ENCODE measurements at regions not wholly inside any gene's neighbourhood (a gene's known extent, or its start where the extent isn't known, plus 50 kb on each side); places are given as distances from the start of the nearest gene placed in this dataset.

GRCh38 chr10:60728056-60728455, 50.2 kb upstream of the CDK1 start:
- no peak overlapping the region for H3K9ac ChIP-seq (ENCODE audit: low read depth, low read length, poor library complexity, severe bottlenecking)
- no peaks in the 10 kb centered on the region for H3K27me3 ChIP-seq (ENCODE audit: insufficient read depth, low read length, poor library complexity, severe bottlenecking)
- H3K4me1 ChIP-seq (ENCODE audit: insufficient read depth, low read length, poor library complexity, severe bottlenecking): no peaks in the 10 kb centered on the region
- no peaks in the 10 kb centered on the region for H3K79me2 ChIP-seq (ENCODE audit: insufficient read depth, low read length)
- H3K36me3 ChIP-seq (ENCODE audit: insufficient read depth, low read length): no peaks in the 10 kb centered on the region
- TF ChIP-seq EZH2phosphoT487 (IDR thresholded peaks at IDR 0.05; ENCODE audit: borderline replicate concordance): no peak
- TF ChIP-seq, protein P1, sequence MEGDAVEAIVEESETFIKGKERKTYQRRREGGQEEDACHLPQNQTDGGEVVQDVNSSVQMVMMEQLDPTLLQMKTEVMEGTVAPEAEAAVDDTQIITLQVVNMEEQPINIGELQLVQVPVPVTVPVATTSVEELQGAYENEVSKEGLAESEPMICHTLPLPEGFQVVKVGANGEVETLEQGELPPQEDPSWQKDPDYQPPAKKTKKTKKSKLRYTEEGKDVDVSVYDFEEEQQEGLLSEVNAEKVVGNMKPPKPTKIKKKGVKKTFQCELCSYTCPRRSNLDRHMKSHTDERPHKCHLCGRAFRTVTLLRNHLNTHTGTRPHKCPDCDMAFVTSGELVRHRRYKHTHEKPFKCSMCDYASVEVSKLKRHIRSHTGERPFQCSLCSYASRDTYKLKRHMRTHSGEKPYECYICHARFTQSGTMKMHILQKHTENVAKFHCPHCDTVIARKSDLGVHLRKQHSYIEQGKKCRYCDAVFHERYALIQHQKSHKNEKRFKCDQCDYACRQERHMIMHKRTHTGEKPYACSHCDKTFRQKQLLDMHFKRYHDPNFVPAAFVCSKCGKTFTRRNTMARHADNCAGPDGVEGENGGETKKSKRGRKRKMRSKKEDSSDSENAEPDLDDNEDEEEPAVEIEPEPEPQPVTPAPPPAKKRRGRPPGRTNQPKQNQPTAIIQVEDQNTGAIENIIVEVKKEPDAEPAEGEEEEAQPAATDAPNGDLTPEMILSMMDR (conservative IDR thresholded peaks at IDR 0.05; ENCODE audit: low read length): no peak
- no peaks in the 10 kb centered on the region for H3K9me2 ChIP-seq (replicated peaks; ENCODE audit: low read depth, low read length)
- H2AFZ ChIP-seq (ENCODE audit: low read length): no peak overlapping the region
- no peaks in the 10 kb centered on the region for H4K20me1 ChIP-seq (ENCODE audit: insufficient read depth, low read length, poor library complexity, severe bottlenecking)
- no peak overlapping the region for H3K4me2 ChIP-seq (ENCODE audit: low read depth, low read length, poor library complexity, severe bottlenecking)
- H3K4me3 ChIP-seq (ENCODE audit: low read length, poor library complexity, severe bottlenecking): no peak overlapping the region
- no peaks in the 10 kb centered on the region for H3F3A ChIP-seq (ENCODE audit: low read depth)
- no peaks in the 10 kb centered on the region for H3K9me3 ChIP-seq (ENCODE audit: insufficient read depth, low read depth, low read length)

GRCh38 chr10:60726257-60726656, 52.0 kb upstream of the CDK1 start:
- Histone ChIP-seq H3K27me3 (ENCODE audit: insufficient read depth, low read length, poor library complexity, severe bottlenecking) (no peaks in the 10 kb centered on the region), H3F3A (ENCODE audit: low read depth) (no peaks in the 10 kb centered on the region), H3K9ac (ENCODE audit: low read depth, low read length, poor library complexity, severe bottlenecking) (no peak overlapping the region), H3K79me2 (ENCODE audit: insufficient read depth, low read length) (no peaks in the 10 kb centered on the region), H3K9me2 (replicated peaks; ENCODE audit: low read depth, low read length) (no peaks in the 10 kb centered on the region), H3K9me3 (ENCODE audit: insufficient read depth, low read depth, low read length) (no peaks in the 10 kb centered on the region), H3K4me1 (ENCODE audit: insufficient read depth, low read length, poor library complexity, severe bottlenecking) (no peaks in the 10 kb centered on the region), H2AFZ (ENCODE audit: low read length) (no peak overlapping the region), H3K4me3 (ENCODE audit: low read length, poor library complexity, severe bottlenecking) (no peak overlapping the region), H4K20me1 (ENCODE audit: insufficient read depth, low read length, poor library complexity, severe bottlenecking) (no peaks in the 10 kb centered on the region), H3K4me2 (ENCODE audit: low read depth, low read length, poor library complexity, severe bottlenecking) (no peak overlapping the region), H3K36me3 (ENCODE audit: insufficient read depth, low read length) (no peaks in the 10 kb centered on the region)
- TF ChIP-seq, protein P1 (conservative IDR thresholded peaks at IDR 0.05; ENCODE audit: low read length): no peak
- no peak for TF ChIP-seq EZH2phosphoT487 (IDR thresholded peaks at IDR 0.05; ENCODE audit: borderline replicate concordance)

GRCh38 chr10:60722623-60723022, 55.7 kb upstream of the CDK1 start:
- H4K20me1 ChIP-seq (ENCODE audit: insufficient read depth, low read length, poor library complexity, severe bottlenecking): no peaks in the 10 kb centered on the region
- H3K9me3 ChIP-seq (ENCODE audit: insufficient read depth, low read depth, low read length): no peaks in the 10 kb centered on the region
- TF ChIP-seq, protein P1 (conservative IDR thresholded peaks at IDR 0.05; ENCODE audit: low read length): no peak
- H3F3A ChIP-seq (ENCODE audit: low read depth): no peaks in the 10 kb centered on the region
- no peaks in the 10 kb centered on the region for H3K4me1 ChIP-seq (ENCODE audit: insufficient read depth, low read length, poor library complexity, severe bottlenecking)
- H3K9ac ChIP-seq (ENCODE audit: low read depth, low read length, poor library complexity, severe bottlenecking): no peak overlapping the region
- H3K36me3 ChIP-seq (ENCODE audit: insufficient read depth, low read length): no peaks in the 10 kb centered on the region
- no peaks in the 10 kb centered on the region for H3K27me3 ChIP-seq (ENCODE audit: insufficient read depth, low read length, poor library complexity, severe bottlenecking)
- no peaks in the 10 kb centered on the region for H3K79me2 ChIP-seq (ENCODE audit: insufficient read depth, low read length)
- H3K9me2 ChIP-seq (replicated peaks; ENCODE audit: low read depth, low read length): no peaks in the 10 kb centered on the region
- H2AFZ ChIP-seq (ENCODE audit: low read length): no peak overlapping the region
- H3K4me2 ChIP-seq (ENCODE audit: low read depth, low read length, poor library complexity, severe bottlenecking): no peak overlapping the region
- no peak overlapping the region for H3K4me3 ChIP-seq (ENCODE audit: low read length, poor library complexity, severe bottlenecking)
